IMR-90 (cell line): ENCODE measurements at regions not wholly inside any gene's neighbourhood (a gene's known extent, or its start where the extent isn't known, plus 50 kb on each side); places are given as distances from the start of the nearest gene placed in this dataset.

ENCODE experiments used
- ATAC-seq: fragments of 200-7000 bp; cut with Tn5 transposase; 2 replicates; pipeline ENCODE4 v1.9.1; 2020; ENCODE audit warnings: low read depth, mild to moderate bottlenecking, moderate library complexity
- BruUV-seq: library from RNA; stranded (reverse); fragments of 400-500 nt; replicated peaks from 2 replicates; lab custom pipeline; 2021; lab: Mats Ljungman, UMichigan
- CTCF ChIA-PET: fragments of 300-600 bp; formaldehyde crosslinking; extraction: SDS; loops from one replicate; lab custom pipeline; 2021; ENCODE audit warnings: antibody characterized with exemption; lab: Yijun Ruan, JAX
- POLR2A ChIA-PET: fragments of 300-600 bp; sonication (Branson Sonifier 250); formaldehyde crosslinking; loops from one replicate; lab custom pipeline; 2022; ENCODE audit warnings: antibody characterized with exemption; ENCODE audit not compliant: unreplicated experiment; lab: Charles Lee
- DNase-seq: peaks from one replicate; pipeline ENCODE4 v3.0.0; 2013
- H2AFZ ChIP-seq: replicated peaks from 2 replicates; pipeline ENCODE3; 2013; ENCODE audit warnings: low read length, mild to moderate bottlenecking; ENCODE audit not compliant: poor library complexity
- H2AK5ac ChIP-seq: 2 replicates; pipeline ENCODE4 v1.6.1; 2013; ENCODE audit warnings: low read depth, low read length, inconsistent platforms
- H2AK9ac ChIP-seq: replicated peaks from 2 replicates; pipeline ENCODE3; 2013; ENCODE audit warnings: mild to moderate bottlenecking, low read depth, low read length, moderate library complexity; ENCODE audit not compliant: poor library complexity
- H2BK120ac ChIP-seq: 2 replicates; pipeline ENCODE4 v1.6.1; 2013; ENCODE audit warnings: low read depth, low read length, inconsistent platforms
- H2BK15ac ChIP-seq: 3 replicates; pipeline ENCODE4 v1.6.1; 2013; ENCODE audit warnings: low read depth, low read length, inconsistent platforms
- H2BK20ac ChIP-seq: 2 replicates; pipeline ENCODE4 v1.6.1; 2013; ENCODE audit warnings: low read depth, mild to moderate bottlenecking, inconsistent platforms, low read length, moderate library complexity
- H2BK5ac ChIP-seq: 2 replicates; pipeline ENCODE4 v1.6.1; 2013; ENCODE audit warnings: mild to moderate bottlenecking, low read depth, low read length, inconsistent platforms; ENCODE audit not compliant: poor library complexity, severe bottlenecking
- H3K14ac ChIP-seq: replicated peaks from 2 replicates; pipeline ENCODE4 v1.6.1; 2013; ENCODE audit warnings: low read depth, low read length, inconsistent platforms
- H3K18ac ChIP-seq: 2 replicates; pipeline ENCODE4 v1.6.1; 2013; ENCODE audit warnings: low read depth, low read length, control low read depth
- H3K23ac ChIP-seq: 2 replicates; pipeline ENCODE4 v1.6.1; 2013; ENCODE audit warnings: low read depth, low read length, inconsistent platforms
- H3K27ac ChIP-seq: 2 replicates; pipeline ENCODE4 v1.5.1; 2013; ENCODE audit warnings: mild to moderate bottlenecking, control low read depth, low read length; ENCODE audit not compliant: insufficient read depth
- H3K27me3 ChIP-seq: 2 replicates; pipeline ENCODE4 v1.6.1; 2013; ENCODE audit warnings: low read length; ENCODE audit not compliant: control insufficient read depth, insufficient read depth
- H3K36me3 ChIP-seq: 2 replicates; pipeline ENCODE4 v1.6.1; 2013; ENCODE audit warnings: low read length, mixed read lengths; ENCODE audit not compliant: control insufficient read depth, insufficient read depth
- H3K4ac ChIP-seq: 2 replicates; pipeline ENCODE4 v1.6.1; 2013; ENCODE audit warnings: low read depth, low read length, inconsistent platforms
- H3K4me1 ChIP-seq: 2 replicates; pipeline ENCODE4 v1.6.1; 2013; ENCODE audit warnings: low read length, mixed read lengths; ENCODE audit not compliant: control insufficient read depth, insufficient read depth
- H3K4me2 ChIP-seq: 2 replicates; pipeline ENCODE4 v1.6.1; 2013; ENCODE audit warnings: low read depth, mild to moderate bottlenecking, control low read depth, low read length, moderate library complexity
- H3K4me3 ChIP-seq: 2 replicates; pipeline ENCODE4 v1.5.1; 2013; ENCODE audit warnings: low read depth, mild to moderate bottlenecking, control low read depth, low read length, moderate library complexity; ENCODE audit not compliant: insufficient read depth
- H3K56ac ChIP-seq: 2 replicates; pipeline ENCODE4 v1.6.1; 2013; ENCODE audit warnings: low read length, inconsistent platforms; ENCODE audit not compliant: insufficient read depth; ENCODE audit errors: extremely low read depth
- H3K79me1 ChIP-seq, 2 experiments: 2 replicates each; pipeline ENCODE4 v1.6.1; 2013; ENCODE audit warnings: low read length in 2 of 2, inconsistent platforms in 1 of 2, low read depth in 1 of 2
- H3K9ac ChIP-seq: 2 replicates; pipeline ENCODE4 v1.6.1; 2013; ENCODE audit warnings: low read depth, low read length, control low read depth
- H3K9me1 ChIP-seq: 2 replicates; pipeline ENCODE4 v1.6.1; 2013; ENCODE audit warnings: low read length, inconsistent platforms; ENCODE audit not compliant: insufficient read depth
- H3K9me3 ChIP-seq: 2 replicates; pipeline ENCODE4 v1.6.1; 2013; ENCODE audit warnings: low read length; ENCODE audit not compliant: control insufficient read depth, insufficient read depth
- H4K20me1 ChIP-seq: 2 replicates; pipeline ENCODE4 v1.6.1; 2013; ENCODE audit warnings: low read length, inconsistent platforms; ENCODE audit not compliant: insufficient read depth
- H4K5ac ChIP-seq: 2 replicates; pipeline ENCODE4 v1.6.1; 2013; ENCODE audit warnings: mild to moderate bottlenecking, low read depth, low read length, control low read depth
- H4K8ac ChIP-seq, 2 experiments: 2 replicates each; pipeline ENCODE4 v1.6.1; 2013; ENCODE audit warnings: low read depth in 2 of 2, low read length in 2 of 2, control low read depth in 1 of 2, inconsistent platforms in 1 of 2
- H4K91ac ChIP-seq: 2 replicates; pipeline ENCODE4 v1.6.1; 2013; ENCODE audit warnings: low read depth, low read length, inconsistent platforms; ENCODE audit not compliant: insufficient read depth
- BHLHE40 ChIP-seq: fragments of 150-350 bp; IDR thresholded peaks from 2 replicates; pipeline ENCODE4 v1.6.1; 2016; ENCODE audit warnings: mild to moderate bottlenecking, low read depth, low read length
- CEBPB ChIP-seq: IDR thresholded peaks from 2 replicates; pipeline ENCODE4 v1.6.1; 2012; ENCODE audit warnings: low read depth, low read length, improper control_type of control experiment
- CHD1 ChIP-seq: IDR thresholded peaks from 2 replicates; pipeline ENCODE4 v1.6.1; 2012; ENCODE audit warnings: low read depth, low read length, improper control_type of control experiment
- ELK1 ChIP-seq: fragments of 150-350 bp; IDR thresholded peaks from 2 replicates; pipeline ENCODE4 v1.6.1; 2016; ENCODE audit warnings: low read depth, mild to moderate bottlenecking, low read length, moderate library complexity, borderline replicate concordance
- FOS ChIP-seq: fragments of 150-350 bp; IDR thresholded peaks from 2 replicates; pipeline ENCODE4 v1.6.1; 2016; ENCODE audit warnings: low read depth, low read length
- MAFK ChIP-seq: IDR thresholded peaks from 2 replicates; pipeline ENCODE4 v1.6.1; 2012; ENCODE audit warnings: low read depth, low read length, improper control_type of control experiment
- MAZ ChIP-seq: IDR thresholded peaks from 2 replicates; pipeline ENCODE4 v1.6.1; 2012; ENCODE audit warnings: low read depth, mild to moderate bottlenecking, low read length, improper control_type of control experiment, moderate library complexity, borderline replicate concordance
- MXI1 ChIP-seq: IDR thresholded peaks from 2 replicates; pipeline ENCODE4 v1.6.1; 2012; ENCODE audit warnings: low read depth, mild to moderate bottlenecking, low read length, moderate library complexity, borderline replicate concordance
- POLR2A ChIP-seq: IDR thresholded peaks from 2 replicates; pipeline ENCODE4 v1.6.1; 2012; ENCODE audit warnings: mild to moderate bottlenecking, low read depth, low read length
- RAD21 ChIP-seq: IDR thresholded peaks from 2 replicates; pipeline ENCODE4 v1.6.1; 2012; ENCODE audit warnings: low read length, improper control_type of control experiment
- RCOR1 ChIP-seq: IDR thresholded peaks from 2 replicates; pipeline ENCODE4 v1.6.1; 2012; ENCODE audit warnings: mild to moderate bottlenecking, low read length, improper control_type of control experiment; ENCODE audit not compliant: insufficient replicate concordance
- RFX5 ChIP-seq: IDR thresholded peaks from 2 replicates; pipeline ENCODE4 v1.8.0; 2012; ENCODE audit warnings: low read depth, mild to moderate bottlenecking, low read length, moderate library complexity
- SMC3 ChIP-seq: fragments of 150-350 bp; IDR thresholded peaks from 2 replicates; pipeline ENCODE4 v1.6.1; 2016; ENCODE audit warnings: low read depth, mild to moderate bottlenecking, antibody characterized with exemption, low read length, moderate library complexity
- USF2 ChIP-seq: fragments of 150-350 bp; IDR thresholded peaks from 2 replicates; pipeline ENCODE4 v1.6.1; 2017; ENCODE audit warnings: mild to moderate bottlenecking, antibody characterized with exemption, low read length, low read depth
- WGBS, 2 experiments: methylation state at CpG; one replicate each; pipeline versions ENCODE4 v1.1.5 to v1.1.7; 2013; ENCODE audit warnings: missing lambda C conversion rate in 2 of 2; ENCODE audit not compliant: insufficient read length in 1 of 2; ENCODE audit errors: extremely low coverage in 2 of 2; 5-methylcytosine and 5-hydroxymethylcytosine counted together
- dilution Hi-C: fragments of 300-500 bp; cut with HindIII; formaldehyde crosslinking; loops from one replicate; pipeline ENCODE4 v1.14.3; 2018; ENCODE audit warnings: low sequenced_read_pairs; ENCODE audit not compliant: unreplicated experiment
- in situ Hi-C: fragments of 300-500 bp; cut with MboI; formaldehyde crosslinking; loops from 3 replicates; pipeline ENCODE4 v1.14.3; 2019; ENCODE audit warnings: low sequenced_read_pairs, inconsistent platforms, mixed read lengths
- intact Hi-C: fragments of 100-400 bp; cut with micrococcal nuclease; formaldehyde crosslinking; loops from 2 replicates; pipeline ENCODE4 v1.10.0; 2022

DNA sequence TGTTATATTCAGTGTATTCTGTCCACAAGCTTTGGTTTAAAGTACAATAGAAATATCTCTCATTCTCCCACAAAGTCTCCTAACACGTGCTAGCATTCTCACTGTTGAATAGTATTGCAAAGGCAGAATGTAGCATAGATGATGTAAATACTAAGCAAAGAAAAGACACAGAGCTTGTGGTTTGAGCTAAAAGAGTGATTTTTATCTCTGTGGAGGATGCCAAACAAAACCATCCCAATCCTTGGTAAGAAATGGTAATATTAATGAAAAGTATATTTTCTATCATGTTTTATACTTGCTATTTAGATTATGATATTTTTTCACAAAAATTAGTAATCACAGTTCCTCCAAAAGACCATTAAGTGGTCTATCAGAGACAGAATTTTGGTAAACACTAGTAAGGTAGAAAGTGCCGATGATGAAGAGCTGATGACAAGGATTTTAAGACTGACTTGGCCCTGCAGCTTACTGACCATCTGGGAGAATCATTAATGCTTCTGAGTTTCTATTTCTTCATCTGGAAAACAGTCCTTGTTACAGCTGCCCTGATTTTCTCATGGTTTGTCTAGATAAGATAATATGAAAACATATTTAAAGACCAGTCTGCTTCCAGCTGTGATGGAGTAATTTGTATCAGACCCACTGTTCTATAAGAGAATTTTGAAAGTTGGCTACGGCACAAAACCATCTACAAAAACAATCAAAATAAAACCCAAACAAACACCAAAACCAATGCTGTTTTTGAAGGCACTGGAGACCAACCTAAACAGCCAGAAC lies 510.2 kb downstream of the SPATA31D1 start:
- Histone ChIP-seq H3K9ac (no peak overlapping the region), H3K4me1 (no peaks in the 10 kb centered on the region), H2BK120ac (no peak overlapping the region), H3K23ac (no peak overlapping the region), H2AK5ac (no peak overlapping the region), H2BK15ac (no peak overlapping the region), H2BK20ac (no peak overlapping the region), H3K27me3 (no peaks in the 10 kb centered on the region), H3K9me3 (no peaks in the 10 kb centered on the region), H4K20me1 (no peaks in the 10 kb centered on the region), H3K4ac (no peak overlapping the region), H3K4me3 (no peak overlapping the region), H3K14ac (no peak overlapping the region), H3K4me2 (no peak overlapping the region), H3K9me1 (no peaks in the 10 kb centered on the region), H3K36me3 (no peaks in the 10 kb centered on the region), H3K18ac (no peak overlapping the region), H3K56ac (no peak overlapping the region), H4K91ac (no peak overlapping the region), H2AK9ac (no peak overlapping the region), H2BK5ac (no peak overlapping the region), H4K5ac (no peak overlapping the region), H3K79me1 (no peaks in the 10 kb centered on the region), H2AFZ (no peak overlapping the region), H3K27ac (no peak overlapping the region), H4K8ac (no peak overlapping the region)
- DNase-seq, result no peak
- TF ChIP-seq RAD21 (no peak), FOS (no peak), ELK1 (no peak), RCOR1 (no peak), USF2 (no peak), CHD1 (no peak), MAFK (no peak), MXI1 (no peak), POLR2A (no peak), BHLHE40 (no peak), CEBPB (no peak), SMC3 (no peak), MAZ (no peak), RFX5 (no peak)
- WGBS, 2 experiments, result 100% methylated on average over 1 of the region's 3 CpGs; no CpG with 5 or more reads in 1 of the 2 experiments
- ChIA-PET POLR2A (no interaction called here), CTCF (no interaction called here)
- no TSS peak for BruUV-seq
- intact Hi-C loops (no loop called here), in situ Hi-C loops (loop anchor here (25.0 kb wide), 1 partner anchor 111 kb away; no protein-coding TSS in a partner anchor), dilution Hi-C loops (no loop called here)
- no peak for ATAC-seq
